Lower lobe of right lung (tissue), 2 donors: ENCODE measurements at regions not wholly inside any gene's neighbourhood (a gene's known extent, or its start where the extent isn't known, plus 50 kb on each side); places are given as distances from the start of the nearest gene placed in this dataset.

ENCODE experiments used
- ATAC-seq, 2 donors: fragments of 200-7000 bp; cut with Tn5 transposase; one replicate each; pipeline ENCODE4 v1.9.1; 2020 to 2022; ENCODE audit warnings: mild to moderate bottlenecking in 2 of 2, moderate library complexity in 2 of 2
- DNase-seq: peaks from one replicate; pipeline ENCODE4 v3.0.0-alpha.2; 2020
- H3K27ac ChIP-seq: fragments of 200-600 bp; one replicate; pipeline ENCODE4 v1.8.0; 2022
- H3K27me3 ChIP-seq: fragments of 200-600 bp; one replicate; pipeline ENCODE4 v1.8.0; 2022; ENCODE audit warnings: low read depth
- H3K36me3 ChIP-seq: fragments of 200-600 bp; one replicate; pipeline ENCODE4 v1.8.0; 2022; ENCODE audit warnings: mild to moderate bottlenecking
- H3K4me1 ChIP-seq: fragments of 200-600 bp; one replicate; pipeline ENCODE4 v1.8.0; 2022
- H3K4me3 ChIP-seq: fragments of 200-600 bp; one replicate; pipeline ENCODE4 v1.8.0; 2022; ENCODE audit warnings: mild to moderate bottlenecking
- H3K9me3 ChIP-seq: fragments of 200-600 bp; one replicate; pipeline ENCODE4 v1.8.0; 2022
- intact Hi-C: fragments of 100-400 bp; cut with DNase I; formaldehyde crosslinking; loops from one replicate; pipeline ENCODE4 v1.11.0; 2022
- TF ChIP-seq, protein P1 (sequence below): fragments of 200-600 bp; IDR thresholded peaks from one replicate; pipeline ENCODE4 v1.8.0; 2022; ENCODE audit warnings: antibody characterized with exemption, mild to moderate bottlenecking
- donor health status: DM: no; HTN: yes; CAD: no; lungs with severe emphysema.

DNA sequence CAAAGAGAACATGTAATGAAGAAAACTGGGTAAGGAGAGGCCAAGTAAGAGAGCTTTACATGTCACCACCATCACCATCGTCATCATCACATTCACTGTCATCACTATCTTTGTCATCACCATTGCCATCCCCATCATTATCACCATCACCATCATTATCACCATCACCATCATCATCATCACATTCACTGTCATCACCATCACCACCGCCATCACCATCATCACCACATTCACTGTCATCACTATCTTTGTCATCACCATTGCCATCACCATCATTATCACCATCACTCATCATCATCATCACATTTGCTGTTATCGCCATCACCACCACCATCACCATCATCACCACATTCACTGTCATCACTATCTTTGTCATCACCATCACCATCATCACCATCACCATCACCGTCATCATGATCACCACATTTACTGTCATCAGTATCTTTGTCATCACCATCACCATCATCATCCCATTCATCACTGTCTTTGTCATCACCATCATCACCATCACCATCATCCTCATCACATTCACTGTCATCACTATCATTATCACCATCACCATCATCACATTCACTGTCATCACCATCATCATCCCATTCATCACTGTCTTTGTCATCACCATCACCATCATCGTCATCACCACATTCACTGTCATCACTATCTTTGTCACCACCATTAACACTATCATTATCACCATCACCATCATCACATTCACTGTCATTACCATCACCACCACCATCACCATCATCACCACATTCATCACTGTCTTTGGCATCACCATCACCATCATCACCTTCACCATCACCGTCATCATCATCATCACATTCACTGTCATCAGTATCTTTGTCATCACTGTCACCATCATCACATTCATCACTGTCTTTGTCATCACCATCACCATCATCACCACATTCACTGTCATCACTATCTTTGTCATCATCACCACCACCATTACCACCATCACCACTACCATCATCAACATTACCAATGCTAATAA is 172.3 kb downstream of the ERMARD start:
- no peaks in the 10 kb centered on the region for H3K36me3 ChIP-seq
- DNase-seq (no peak), ATAC-seq (no peak)
- H3K4me1 ChIP-seq: peaks cover 9% of the 10 kb centered on the region
- H3K27ac ChIP-seq: no peak overlapping the region
- peaks cover 9% of the 10 kb centered on the region for H3K27me3 ChIP-seq
- TF ChIP-seq, protein P1, sequence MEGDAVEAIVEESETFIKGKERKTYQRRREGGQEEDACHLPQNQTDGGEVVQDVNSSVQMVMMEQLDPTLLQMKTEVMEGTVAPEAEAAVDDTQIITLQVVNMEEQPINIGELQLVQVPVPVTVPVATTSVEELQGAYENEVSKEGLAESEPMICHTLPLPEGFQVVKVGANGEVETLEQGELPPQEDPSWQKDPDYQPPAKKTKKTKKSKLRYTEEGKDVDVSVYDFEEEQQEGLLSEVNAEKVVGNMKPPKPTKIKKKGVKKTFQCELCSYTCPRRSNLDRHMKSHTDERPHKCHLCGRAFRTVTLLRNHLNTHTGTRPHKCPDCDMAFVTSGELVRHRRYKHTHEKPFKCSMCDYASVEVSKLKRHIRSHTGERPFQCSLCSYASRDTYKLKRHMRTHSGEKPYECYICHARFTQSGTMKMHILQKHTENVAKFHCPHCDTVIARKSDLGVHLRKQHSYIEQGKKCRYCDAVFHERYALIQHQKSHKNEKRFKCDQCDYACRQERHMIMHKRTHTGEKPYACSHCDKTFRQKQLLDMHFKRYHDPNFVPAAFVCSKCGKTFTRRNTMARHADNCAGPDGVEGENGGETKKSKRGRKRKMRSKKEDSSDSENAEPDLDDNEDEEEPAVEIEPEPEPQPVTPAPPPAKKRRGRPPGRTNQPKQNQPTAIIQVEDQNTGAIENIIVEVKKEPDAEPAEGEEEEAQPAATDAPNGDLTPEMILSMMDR: no peak
- no peaks in the 10 kb centered on the region for H3K9me3 ChIP-seq
- intact Hi-C loops: no loop called here
- no peak overlapping the region for H3K4me3 ChIP-seq

DNA sequence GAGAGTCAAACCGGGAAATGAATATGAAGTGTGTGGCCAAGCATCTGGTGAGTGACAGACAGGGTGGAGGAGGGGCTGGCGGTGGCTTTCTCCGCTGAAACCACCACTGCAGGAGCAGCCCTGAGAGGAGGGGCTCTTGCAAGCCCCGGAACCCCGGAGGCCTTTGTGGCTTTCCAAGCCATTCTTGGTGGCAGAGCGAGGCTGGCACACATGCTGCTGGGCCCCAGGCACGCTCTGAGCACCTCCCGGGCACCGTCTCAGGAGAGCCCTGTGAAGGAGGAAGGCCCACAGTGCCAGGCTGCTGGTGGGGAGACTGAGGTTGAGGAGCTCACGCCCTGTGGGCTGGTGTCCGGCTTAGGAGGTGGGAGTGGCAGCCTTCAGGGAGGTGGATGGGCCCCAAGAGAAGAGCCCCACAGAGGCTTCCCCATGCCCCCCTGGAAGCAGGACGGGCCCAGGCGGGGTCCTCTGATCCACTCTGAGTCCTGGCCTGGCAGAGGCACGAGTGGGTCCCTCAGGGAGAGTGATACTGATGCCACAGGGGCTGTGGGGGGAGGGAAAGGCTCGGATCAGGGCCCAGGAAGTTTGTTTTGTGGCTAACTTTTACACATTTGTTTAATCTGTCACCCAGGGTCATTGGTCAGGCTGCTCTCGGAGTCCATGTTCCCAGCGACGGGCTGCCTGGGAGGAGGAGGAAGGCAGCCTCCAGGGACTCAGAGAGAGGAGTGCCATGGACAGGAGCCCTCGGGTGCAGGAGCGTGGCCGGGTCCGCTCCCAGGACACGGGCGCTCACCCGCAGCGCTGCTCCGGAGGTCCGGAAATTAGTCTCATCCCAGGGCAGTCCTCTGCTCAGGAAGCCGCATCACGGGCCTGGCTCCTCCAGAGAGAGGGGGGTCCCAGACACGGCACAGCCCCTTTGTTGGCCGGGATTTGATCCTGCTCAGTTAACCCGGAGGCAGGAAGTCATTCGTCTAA is 170.7 kb downstream of the ERMARD start:
- DNase-seq: no peak
- TF ChIP-seq, protein P1: no peak
- H3K4me3 ChIP-seq: no peak overlapping the region
- ATAC-seq: peak; percentile 29 to 42
- intact Hi-C loops: no loop called here
- H3K9me3 ChIP-seq: no peaks in the 10 kb centered on the region
- peaks cover 9% of the 10 kb centered on the region for H3K4me1 ChIP-seq
- H3K27ac ChIP-seq: no peak overlapping the region
- no peaks in the 10 kb centered on the region for H3K36me3 ChIP-seq
- peaks cover 14% of the 10 kb centered on the region for H3K27me3 ChIP-seq

DNA sequence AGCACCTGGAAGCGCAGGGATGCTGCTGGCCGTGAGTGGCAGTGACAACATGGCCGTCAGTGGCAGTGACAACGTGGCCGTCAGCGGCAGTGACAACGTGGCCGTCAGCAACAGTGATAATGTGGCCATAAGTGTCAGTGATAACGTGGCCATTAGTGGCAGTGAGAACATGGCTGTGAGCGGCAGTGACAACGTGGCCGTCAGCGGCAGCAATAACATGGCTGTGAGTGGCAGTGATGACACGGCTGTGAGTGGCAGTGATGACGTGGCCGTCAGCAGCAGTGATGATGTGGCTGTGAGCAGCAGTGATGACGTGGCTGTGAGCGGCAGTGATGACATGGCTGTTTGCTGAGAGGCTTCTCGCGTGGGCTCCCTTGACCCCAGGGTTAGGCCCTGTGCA is 169.8 kb downstream of the ERMARD start:
- H3K27ac ChIP-seq: no peak overlapping the region
- no peak overlapping the region for H3K4me3 ChIP-seq
- intact Hi-C loops: no loop called here
- DNase-seq (no peak), ATAC-seq (no peak)
- TF ChIP-seq, protein P1: no peak
- H3K9me3 ChIP-seq: no peaks in the 10 kb centered on the region
- peaks cover 14% of the 10 kb centered on the region for H3K27me3 ChIP-seq
- H3K4me1 ChIP-seq: peaks cover 10% of the 10 kb centered on the region
- no peaks in the 10 kb centered on the region for H3K36me3 ChIP-seq

DNA sequence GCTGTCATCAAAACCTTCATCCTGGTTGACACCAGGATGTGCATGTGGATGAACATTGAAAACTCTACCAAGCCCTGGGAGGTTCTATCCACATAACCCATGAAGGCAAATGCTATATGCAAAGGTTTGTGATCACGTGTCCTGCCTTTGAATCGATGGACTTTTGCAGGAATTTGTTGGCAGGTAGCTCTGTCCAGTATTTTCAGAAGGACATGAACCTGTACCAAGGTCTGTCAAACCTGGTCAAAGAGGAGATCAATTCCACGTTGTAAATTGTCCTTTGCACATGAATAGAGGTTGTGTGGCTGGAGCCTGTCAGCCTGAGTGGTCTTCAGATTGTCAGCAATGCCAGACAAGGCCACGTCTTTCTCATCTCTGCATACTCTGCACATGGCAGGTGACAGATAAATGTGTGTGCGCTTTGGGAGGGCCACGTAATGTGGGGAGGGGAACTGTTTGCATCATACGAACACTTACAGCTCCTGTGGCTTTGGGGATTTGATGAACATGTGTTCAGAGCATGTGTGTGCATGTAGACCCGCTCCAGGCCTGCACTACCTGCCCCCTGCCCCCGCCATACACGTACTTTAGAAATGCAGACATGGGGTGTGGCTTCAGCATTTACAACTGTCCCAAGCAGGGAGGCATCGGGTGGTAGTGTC is 169.1 kb downstream of the ERMARD start:
- intact Hi-C loops: no loop called here
- ATAC-seq (no peak), DNase-seq (no peak)
- Histone ChIP-seq H3K4me1 (peaks cover 16% of the 10 kb centered on the region), H3K4me3 (no peak overlapping the region), H3K36me3 (no peaks in the 10 kb centered on the region), H3K27ac (no peak overlapping the region), H3K27me3 (peaks cover 14% of the 10 kb centered on the region), H3K9me3 (no peaks in the 10 kb centered on the region)
- TF ChIP-seq, protein P1: no peak
